ENCODE measurements at regions not wholly inside any gene's neighbourhood (a gene's known extent, or its start where the extent isn't known, plus 50 kb on each side); places are given as distances from the start of the nearest gene placed in this dataset.

- DNase-seq: no peak
Observed at GRCh38 chr15:29636140-29636539, 186.1 kb downstream of the TJP1 start.

More at GRCh38 chr15:29636140-29636539, 186.1 kb downstream of the TJP1 start:
- Histone ChIP-seq H3T11ph (ENCODE audit: low read length) (no peak overlapping the region), H2AFZ (ENCODE audit: low read length) (no peak overlapping the region), H2BK5ac (ENCODE audit: insufficient read length, low read length) (no peak overlapping the region), H2BK12ac (ENCODE audit: insufficient read length, low read depth, low read length) (no peak overlapping the region), H2AK5ac (ENCODE audit: insufficient read length, low read length) (no peak overlapping the region), H3K23ac (ENCODE audit: insufficient read length, low read depth, low read length) (no peak overlapping the region), H2BK15ac (ENCODE audit: low read depth, low read length) (no peak overlapping the region), H3K14ac (ENCODE audit: insufficient read depth, low read length) (no peak overlapping the region), H4K20me1 (ENCODE audit: control insufficient read depth, insufficient read depth, insufficient read length) (no peaks in the 10 kb centered on the region), H4K5ac (ENCODE audit: insufficient read length, low read depth, low read length) (no peak overlapping the region), H3K18ac (ENCODE audit: insufficient read length, low read depth, low read length) (no peak overlapping the region), H3K27ac (ENCODE audit: insufficient read length, low read depth, low read length) (no peak overlapping the region), H2BK120ac (ENCODE audit: low read depth, low read length, poor library complexity, severe bottlenecking) (no peak overlapping the region), H4K8ac (replicated peaks; ENCODE audit: insufficient read length, low read depth, low read length) (no peak overlapping the region), H3K9ac (ENCODE audit: extremely low read depth, insufficient read length, low read length) (no peak overlapping the region), H4K91ac (ENCODE audit: insufficient read length, low read depth, low read length) (no peak overlapping the region), H3K4me2 (ENCODE audit: insufficient read depth, insufficient read length, low read length) (no peak overlapping the region), H3K27me3 (ENCODE audit: insufficient read depth, low read length) (no peaks in the 10 kb centered on the region; the same call in 1 of the 2 replicates), H3K56ac (ENCODE audit: insufficient read length, low read depth, low read length) (no peak overlapping the region), H3K4ac (ENCODE audit: low read depth, low read length) (no peak overlapping the region), H3K23me2 (ENCODE audit: insufficient read length, low read depth, low read length, poor library complexity, severe bottlenecking) (no peaks in the 10 kb centered on the region), H3K79me1 (ENCODE audit: insufficient read depth, low read depth, low read length, poor library complexity, severe bottlenecking) (no peaks in the 10 kb centered on the region), H2BK20ac (ENCODE audit: low read depth, low read length, poor library complexity, severe bottlenecking) (no peak overlapping the region), H3K79me2 (ENCODE audit: insufficient read depth, low read length) (no peaks in the 10 kb centered on the region), H3K9me3 (ENCODE audit: control insufficient read depth, low read depth, low read length) (no peaks in the 10 kb centered on the region), H3K4me1 (ENCODE audit: insufficient read depth, low read length) (peaks cover 9% of the 10 kb centered on the region)
- peaks cover 2% of the 10 kb centered on the region for H3K27me3 Mint-ChIP-seq (ENCODE audit: low read depth)
- H3K27ac Mint-ChIP-seq: no peak overlapping the region
- WGBS (ENCODE audit: extremely low coverage, insufficient read length, low lambda C conversion rate): no CpG with 5 or more reads among the region's 13 CpGs
- peaks cover 6 to 8% of the 10 kb centered on the region in 2 experiments; a peak in 4 of 5 replicates for H3K9me3 Mint-ChIP-seq
- no peak overlapping the region for H3K4me3 Mint-ChIP-seq
- H3K36me3 Mint-ChIP-seq (ENCODE audit: insufficient read depth in 1 of 3, low read depth in 3 of 3): peaks cover 0 to 5% (median 0%) of the 10 kb centered on the region in 3 experiments; a peak in 2 of 7 replicates
- TF ChIP-seq, protein P1, sequence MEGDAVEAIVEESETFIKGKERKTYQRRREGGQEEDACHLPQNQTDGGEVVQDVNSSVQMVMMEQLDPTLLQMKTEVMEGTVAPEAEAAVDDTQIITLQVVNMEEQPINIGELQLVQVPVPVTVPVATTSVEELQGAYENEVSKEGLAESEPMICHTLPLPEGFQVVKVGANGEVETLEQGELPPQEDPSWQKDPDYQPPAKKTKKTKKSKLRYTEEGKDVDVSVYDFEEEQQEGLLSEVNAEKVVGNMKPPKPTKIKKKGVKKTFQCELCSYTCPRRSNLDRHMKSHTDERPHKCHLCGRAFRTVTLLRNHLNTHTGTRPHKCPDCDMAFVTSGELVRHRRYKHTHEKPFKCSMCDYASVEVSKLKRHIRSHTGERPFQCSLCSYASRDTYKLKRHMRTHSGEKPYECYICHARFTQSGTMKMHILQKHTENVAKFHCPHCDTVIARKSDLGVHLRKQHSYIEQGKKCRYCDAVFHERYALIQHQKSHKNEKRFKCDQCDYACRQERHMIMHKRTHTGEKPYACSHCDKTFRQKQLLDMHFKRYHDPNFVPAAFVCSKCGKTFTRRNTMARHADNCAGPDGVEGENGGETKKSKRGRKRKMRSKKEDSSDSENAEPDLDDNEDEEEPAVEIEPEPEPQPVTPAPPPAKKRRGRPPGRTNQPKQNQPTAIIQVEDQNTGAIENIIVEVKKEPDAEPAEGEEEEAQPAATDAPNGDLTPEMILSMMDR (conservative IDR thresholded peaks at IDR 0.05): no peak
- H3K4me1 Mint-ChIP-seq: peaks cover 18% of the 10 kb centered on the region in 2 experiments

All from H9 (cell line).